SK-N-SH treated with all-trans-retinoic acid at 6 μM for 48 hours (cell line): ENCODE measurements at regions not wholly inside any gene's neighbourhood (a gene's known extent, or its start where the extent isn't known, plus 50 kb on each side); places are given as distances from the start of the nearest gene placed in this dataset.
"Not testable (repeated sequence)": the region's sequence is repeated elsewhere in the genome, so short reads cannot be mapped to it uniquely, and the experiment has no call there.

Experiments used
- ARNTL ChIP-seq: fragments of 450-650 bp; formaldehyde crosslinking; IDR thresholded peaks from 2 replicates; pipeline ENCODE4 v1.5.0; 2020; ENCODE audit warnings: low read depth, mild to moderate bottlenecking, moderate library complexity, borderline replicate concordance
- GLIS3 ChIP-seq: fragments of 250-450 bp; sonication (Bioruptor Pico); IDR thresholded peaks from 2 replicates; pipeline ENCODE4 v1.5.0; 2020; ENCODE audit warnings: mild to moderate bottlenecking, moderate library complexity
- SNAI2 ChIP-seq: fragments of 250-450 bp; sonication (Bioruptor Pico); IDR thresholded peaks from 2 replicates; pipeline ENCODE4 v1.5.0; 2020; ENCODE audit warnings: mild to moderate bottlenecking, moderate library complexity
- ZC3H10 ChIP-seq: fragments of 250-450 bp; sonication (Bioruptor Pico); IDR thresholded peaks from 2 replicates; pipeline ENCODE4 v1.5.1; 2021; ENCODE audit warnings: mild to moderate bottlenecking, moderate library complexity
- ZFP3 ChIP-seq: fragments of 250-450 bp; sonication (Bioruptor Pico); IDR thresholded peaks from 2 replicates; pipeline ENCODE4 v1.5.0; 2020; ENCODE audit warnings: mild to moderate bottlenecking, moderate library complexity
- ZNF565 ChIP-seq: fragments of 450-650 bp; formaldehyde crosslinking; conservative IDR thresholded peaks from 2 replicates; pipeline ENCODE4 v1.5.0; 2020; ENCODE audit warnings: low read depth, mild to moderate bottlenecking, moderate library complexity
- ZNF8 ChIP-seq: fragments of 450-650 bp; formaldehyde crosslinking; IDR thresholded peaks from 2 replicates; pipeline ENCODE4 v1.5.0; 2020; ENCODE audit warnings: mild to moderate bottlenecking, moderate library complexity
- TF ChIP-seq, protein P1 (sequence below): fragments of 250-450 bp; sonication (Bioruptor Pico); IDR thresholded peaks from 2 replicates; pipeline ENCODE4 v1.5.1; 2020; ENCODE audit warnings: low read depth, mild to moderate bottlenecking, moderate library complexity
- TF ChIP-seq, protein P2 (sequence below): fragments of 250-450 bp; sonication (Bioruptor Pico); IDR thresholded peaks from 2 replicates; pipeline ENCODE4 v1.5.0; 2020; ENCODE audit warnings: mild to moderate bottlenecking, moderate library complexity

DNA sequence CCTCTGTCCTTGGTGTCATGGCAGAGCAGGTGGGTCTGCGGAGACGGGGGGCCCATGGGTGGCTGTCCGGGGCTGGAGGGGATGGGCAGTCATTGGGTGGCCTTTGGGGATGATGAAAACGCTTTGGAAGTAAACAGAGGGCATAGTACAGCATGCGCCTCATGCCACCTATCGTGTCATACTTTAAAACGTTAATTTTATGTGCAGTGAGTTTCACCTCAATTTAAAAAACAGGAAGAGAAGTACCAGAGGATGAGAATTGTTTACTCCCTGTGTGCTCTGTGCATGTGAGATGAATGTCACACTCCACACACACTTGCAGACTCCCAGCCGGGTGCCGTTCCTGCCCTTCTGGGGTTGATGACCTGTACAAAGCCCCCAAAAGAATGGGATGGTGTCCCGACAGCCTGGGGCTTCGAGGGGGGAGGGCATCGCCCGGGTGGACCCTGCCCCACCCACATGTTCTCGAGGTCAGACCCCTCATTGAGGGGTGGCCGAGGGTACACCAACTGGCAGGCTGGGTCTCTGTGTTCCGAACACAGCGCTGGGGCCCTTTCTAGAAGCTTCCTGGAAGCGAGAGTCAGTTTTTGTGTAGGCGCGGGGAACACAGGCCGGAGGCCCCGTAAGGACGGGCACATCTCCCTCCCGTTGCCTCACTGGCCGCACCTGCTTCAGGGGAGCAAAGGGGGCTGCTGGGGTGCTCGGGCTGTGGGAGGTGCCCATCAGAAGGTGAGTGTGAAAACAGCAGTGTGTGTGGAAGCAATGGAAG lies 153.2 kb downstream of the LAT start:
- TF ChIP-seq ZNF565 (CRISPR knock-in tag); ZFP3; ARNTL (CRISPR knock-in tag); ZNF8 (CRISPR knock-in tag); GLIS3 (CRISPR knock-in tag); ZC3H10 (CRISPR knock-in tag); SNAI2 (CRISPR knock-in tag): not testable (repeated sequence)
- TF ChIP-seq, protein P1, sequence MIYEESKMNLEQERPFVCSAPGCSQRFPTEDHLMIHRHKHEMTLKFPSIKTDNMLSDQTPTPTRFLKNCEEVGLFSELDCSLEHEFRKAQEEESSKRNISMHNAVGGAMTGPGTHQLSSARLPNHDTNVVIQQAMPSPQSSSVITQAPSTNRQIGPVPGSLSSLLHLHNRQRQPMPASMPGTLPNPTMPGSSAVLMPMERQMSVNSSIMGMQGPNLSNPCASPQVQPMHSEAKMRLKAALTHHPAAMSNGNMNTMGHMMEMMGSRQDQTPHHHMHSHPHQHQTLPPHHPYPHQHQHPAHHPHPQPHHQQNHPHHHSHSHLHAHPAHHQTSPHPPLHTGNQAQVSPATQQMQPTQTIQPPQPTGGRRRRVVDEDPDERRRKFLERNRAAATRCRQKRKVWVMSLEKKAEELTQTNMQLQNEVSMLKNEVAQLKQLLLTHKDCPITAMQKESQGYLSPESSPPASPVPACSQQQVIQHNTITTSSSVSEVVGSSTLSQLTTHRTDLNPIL (CRISPR knock-in tag), result not testable (repeated sequence)
- TF ChIP-seq, protein P2, sequence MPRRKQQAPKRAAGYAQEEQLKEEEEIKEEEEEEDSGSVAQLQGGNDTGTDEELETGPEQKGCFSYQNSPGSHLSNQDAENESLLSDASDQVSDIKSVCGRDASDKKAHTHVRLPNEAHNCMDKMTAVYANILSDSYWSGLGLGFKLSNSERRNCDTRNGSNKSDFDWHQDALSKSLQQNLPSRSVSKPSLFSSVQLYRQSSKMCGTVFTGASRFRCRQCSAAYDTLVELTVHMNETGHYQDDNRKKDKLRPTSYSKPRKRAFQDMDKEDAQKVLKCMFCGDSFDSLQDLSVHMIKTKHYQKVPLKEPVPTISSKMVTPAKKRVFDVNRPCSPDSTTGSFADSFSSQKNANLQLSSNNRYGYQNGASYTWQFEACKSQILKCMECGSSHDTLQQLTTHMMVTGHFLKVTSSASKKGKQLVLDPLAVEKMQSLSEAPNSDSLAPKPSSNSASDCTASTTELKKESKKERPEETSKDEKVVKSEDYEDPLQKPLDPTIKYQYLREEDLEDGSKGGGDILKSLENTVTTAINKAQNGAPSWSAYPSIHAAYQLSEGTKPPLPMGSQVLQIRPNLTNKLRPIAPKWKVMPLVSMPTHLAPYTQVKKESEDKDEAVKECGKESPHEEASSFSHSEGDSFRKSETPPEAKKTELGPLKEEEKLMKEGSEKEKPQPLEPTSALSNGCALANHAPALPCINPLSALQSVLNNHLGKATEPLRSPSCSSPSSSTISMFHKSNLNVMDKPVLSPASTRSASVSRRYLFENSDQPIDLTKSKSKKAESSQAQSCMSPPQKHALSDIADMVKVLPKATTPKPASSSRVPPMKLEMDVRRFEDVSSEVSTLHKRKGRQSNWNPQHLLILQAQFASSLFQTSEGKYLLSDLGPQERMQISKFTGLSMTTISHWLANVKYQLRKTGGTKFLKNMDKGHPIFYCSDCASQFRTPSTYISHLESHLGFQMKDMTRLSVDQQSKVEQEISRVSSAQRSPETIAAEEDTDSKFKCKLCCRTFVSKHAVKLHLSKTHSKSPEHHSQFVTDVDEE (CRISPR knock-in tag), result not testable (repeated sequence)
